ENCODE measurements at regions not wholly inside any gene's neighbourhood (a gene's known extent, or its start where the extent isn't known, plus 50 kb on each side); places are given as distances from the start of the nearest gene placed in this dataset.

- TF ChIP-seq EZH2 (IDR thresholded peaks at IDR 0.05; ENCODE audit: low read depth, unreplicated experiment): no peak
- no peak for TF ChIP-seq EZH2phosphoT487 (IDR thresholded peaks at IDR 0.05; ENCODE audit: unreplicated experiment)
- TF ChIP-seq REST (IDR thresholded peaks at IDR 0.05; ENCODE audit: unreplicated experiment): no peak
- TF ChIP-seq ZNF462 (CRISPR knock-in tag; IDR thresholded peaks at IDR 0.05): no peak
- no peak for TF ChIP-seq ZNF331 (CRISPR knock-in tag; IDR thresholded peaks at IDR 0.05; ENCODE audit: low read depth)
- TF ChIP-seq STAT1 (IDR thresholded peaks at IDR 0.05; ENCODE audit: unreplicated experiment): no peak
- TF ChIP-seq ETS1 (IDR thresholded peaks at IDR 0.05): no peak
- no peak for TF ChIP-seq NANOG (IDR thresholded peaks at IDR 0.05; ENCODE audit: borderline replicate concordance)
- TF ChIP-seq JUNB (IDR thresholded peaks at IDR 0.05; ENCODE audit: unreplicated experiment): no peak
- TF ChIP-seq CTCF (conservative IDR thresholded peaks at IDR 0.05; ENCODE audit: low read depth in 2 of 2): no peak
- TF ChIP-seq ZNF114 (CRISPR knock-in tag; IDR thresholded peaks at IDR 0.05): no peak
- no peak for TF ChIP-seq CREB1 (CRISPR knock-in tag; IDR thresholded peaks at IDR 0.05; ENCODE audit: low read depth)
- TF ChIP-seq POLR2AphosphoS5 (IDR thresholded peaks at IDR 0.05; ENCODE audit: low read depth): no peak
- ATAC-seq (no peak), DNase-seq (ENCODE audit: low spot score) (no peak)
- no peaks in the 10 kb centered on the region for H3K4me1 Mint-ChIP-seq
- peaks cover 23% of the 10 kb centered on the region for H3K36me3 Mint-ChIP-seq (ENCODE audit: low read depth)
- Histone ChIP-seq H3K9me2 (ENCODE audit: insufficient read depth) (no peaks in the 10 kb centered on the region), H3K27me3 (ENCODE audit: insufficient read depth) (no peaks in the 10 kb centered on the region), H4K20me1 (replicated peaks; ENCODE audit: insufficient read depth) (no peaks in the 10 kb centered on the region), H3F3A (replicated peaks; ENCODE audit: low read depth) (no peaks in the 10 kb centered on the region), H3K79me2 (replicated peaks; ENCODE audit: insufficient read depth) (no peaks in the 10 kb centered on the region), H2AFZ (no peak overlapping the region), H3K36me3 (ENCODE audit: insufficient read depth) (peaks cover 4% of the 10 kb centered on the region; the same call in 1 of the 2 replicates), H3K4me3 (no peak overlapping the region), H3K27ac (ENCODE audit: low read depth) (no peak overlapping the region), H3K4me2 (no peak overlapping the region), H3K4me1 (ENCODE audit: insufficient read depth) (no peaks in the 10 kb centered on the region)
- H3K27ac Mint-ChIP-seq: no peak overlapping the region
- peaks cover 91% of the 10 kb centered on the region for H3K9me3 Mint-ChIP-seq
- H3K27me3 Mint-ChIP-seq (ENCODE audit: insufficient read depth, low read depth, poor library complexity): no peaks in the 10 kb centered on the region
- H3K4me3 Mint-ChIP-seq: no peak overlapping the region
Observed at GRCh38 chr11:50186146-50186545, 153.5 kb downstream of the OR4C45 start.

Measured in GM23338 (cell line).